GM12878 (cell line): ENCODE measurements at regions not wholly inside any gene's neighbourhood (a gene's known extent, or its start where the extent isn't known, plus 50 kb on each side); places are given as distances from the start of the nearest gene placed in this dataset.

Experiments used
- ATAC-seq: fragments of 200-7000 bp; cut with Tn5 transposase; 3 replicates; pipeline ENCODE4 v1.9.1; 2020; ENCODE audit warnings: mild to moderate bottlenecking, moderate library complexity
- BruUV-seq: library from RNA; stranded (reverse); fragments of 400-500 nt; replicated peaks from 2 replicates; lab custom pipeline; 2021; lab: Mats Ljungman, UMichigan
- CTCF ChIA-PET: fragments of 300-600 bp; sonication (Branson Sonifier 250); formaldehyde crosslinking; extraction: SDS; loops from one replicate; lab custom pipeline; 2021; ENCODE audit warnings: inconsistent platforms; lab: Yijun Ruan, JAX
- POLR2A ChIA-PET: fragments of 350-600 bp; formaldehyde crosslinking; extraction: SDS; loops from one replicate; lab custom pipeline; 2021; ENCODE audit warnings: inconsistent platforms; lab: Charles Lee
- RAD21 ChIA-PET: fragments of 300-600 bp; sonication (Branson Sonifier 250); formaldehyde crosslinking; loops from one replicate; lab custom pipeline; 2023; ENCODE audit warnings: antibody characterized with exemption; ENCODE audit not compliant: unreplicated experiment; lab: Charles Lee
- SMC1A ChIA-PET: fragments of 300-600 bp; sonication (Branson Sonifier 250); formaldehyde crosslinking; loops from one replicate; lab custom pipeline; 2023; ENCODE audit not compliant: unreplicated experiment, uncharacterized antibody; lab: Charles Lee
- DNase-seq: peaks from one replicate; pipeline ENCODE4 v3.0.0-alpha.2; 2011; ENCODE audit warnings: low read depth, low spot score
- FAIRE-seq: peaks from 3 replicates; lab custom pipeline; 2011; peaks lifted over from hg19 to GRCh38; lab: Jason Lieb, UNC
- H2AFZ ChIP-seq: 2 replicates; pipeline ENCODE4 v1.6.0; 2011; ENCODE audit warnings: low read depth, low read length, control low read depth; ENCODE audit not compliant: control insufficient read depth
- H3K27ac ChIP-seq: 2 replicates; pipeline ENCODE4 v1.5.1; 2011; ENCODE audit warnings: control low read depth; ENCODE audit not compliant: control insufficient read depth, insufficient read depth
- H3K27me3 ChIP-seq, 2 experiments: replicated peaks in 1 of 2; 2 replicates each; pipeline versions ENCODE4 v1.6.0 to v1.6.1; 2011; ENCODE audit warnings: low read length in 1 of 2; ENCODE audit not compliant: control insufficient read depth in 2 of 2, insufficient read depth in 2 of 2
- H3K36me3 ChIP-seq, 2 experiments: 2 replicates each; pipeline ENCODE4 v1.5.1; 2011; ENCODE audit warnings: low read length in 1 of 2; ENCODE audit not compliant: control insufficient read depth in 2 of 2, insufficient read depth in 2 of 2
- H3K4me1 ChIP-seq: 2 replicates; pipeline ENCODE4 v1.6.1; 2011; ENCODE audit warnings: mild to moderate bottlenecking, low read length, moderate library complexity, mixed read lengths; ENCODE audit not compliant: control insufficient read depth, insufficient read depth
- H3K4me2 ChIP-seq: 2 replicates; pipeline ENCODE4 v1.6.0; 2011; ENCODE audit warnings: control low read depth; ENCODE audit not compliant: control insufficient read depth, insufficient read depth
- H3K4me3 ChIP-seq: fragments of 200-600 bp; sonication (generic); 2 replicates; pipeline ENCODE4 v1.5.1; 2016
- H3K79me2 ChIP-seq: 2 replicates; pipeline ENCODE4 v1.6.0; 2011; ENCODE audit warnings: low read length; ENCODE audit not compliant: control insufficient read depth, insufficient read depth
- H3K9ac ChIP-seq: 2 replicates; pipeline ENCODE4 v1.8.0; 2011; ENCODE audit warnings: low read length, control low read depth, mixed read lengths; ENCODE audit not compliant: control insufficient read depth, insufficient read depth
- H3K9me3 ChIP-seq: replicated peaks from 3 replicates; pipeline ENCODE4 v1.5.1; 2011; ENCODE audit warnings: mild to moderate bottlenecking, low read length; ENCODE audit not compliant: control insufficient read depth, insufficient read depth
- H4K20me1 ChIP-seq: 2 replicates; pipeline ENCODE4 v1.6.0; 2011; ENCODE audit not compliant: control insufficient read depth, insufficient read depth
- ATF2 ChIP-seq: IDR thresholded peaks from 2 replicates; pipeline ENCODE4 v1.6.1; 2012; ENCODE audit warnings: low read length, inconsistent platforms
- BHLHE40 ChIP-seq, 2 experiments: fragments of 450-650 bp in 1 of 2; IDR thresholded peaks; 2 replicates each; pipeline ENCODE4 v1.6.1; 2011 to 2017; ENCODE audit warnings: low read depth in 2 of 2, borderline replicate concordance in 1 of 2, improper control_type of control experiment in 1 of 2, low read length in 1 of 2, mild to moderate bottlenecking in 1 of 2
- BMI1 ChIP-seq: fragments of 450-650 bp; IDR thresholded peaks from 2 replicates; pipeline ENCODE4 v1.6.1; 2016; ENCODE audit warnings: mild to moderate bottlenecking, moderate library complexity, borderline replicate concordance
- CBX3 ChIP-seq: fragments of 200-600 bp; sonication (generic); IDR thresholded peaks from 2 replicates; pipeline ENCODE4 v1.6.1; 2016; ENCODE audit warnings: low read depth, borderline replicate concordance
- CBX5 ChIP-seq: sonication (generic); IDR thresholded peaks from 2 replicates; pipeline ENCODE4 v1.6.1; 2016; ENCODE audit warnings: low read depth, moderate library complexity, mild to moderate bottlenecking, inconsistent platforms
- E4F1 ChIP-seq: fragments of 450-650 bp; IDR thresholded peaks from 2 replicates; pipeline ENCODE4 v1.6.1; 2018; ENCODE audit warnings: borderline replicate concordance, mild to moderate bottlenecking; ENCODE audit not compliant: partially characterized antibody
- HSF1 ChIP-seq: fragments of 150-350 bp; IDR thresholded peaks from 2 replicates; pipeline ENCODE4 v1.6.1; 2014; ENCODE audit warnings: mild to moderate bottlenecking, low read depth, low read length
- IRF3 ChIP-seq: fragments of 450-650 bp; IDR thresholded peaks from 2 replicates; pipeline ENCODE4 v1.6.1; 2014; ENCODE audit warnings: mild to moderate bottlenecking
- NFYA ChIP-seq: IDR thresholded peaks from 2 replicates; pipeline ENCODE4 v1.6.1; 2011; ENCODE audit warnings: low read depth, mild to moderate bottlenecking, low read length, improper control_type of control experiment, borderline replicate concordance
- NR2C1 ChIP-seq: fragments of 450-650 bp; IDR thresholded peaks from 2 replicates; pipeline ENCODE4 v1.6.1; 2017; ENCODE audit warnings: antibody characterized with exemption, mild to moderate bottlenecking, moderate library complexity
- POLR2AphosphoS5 ChIP-seq: IDR thresholded peaks from 2 replicates; pipeline ENCODE4 v1.6.1; 2011; ENCODE audit warnings: mild to moderate bottlenecking, low read length, inconsistent platforms
- TCF12 ChIP-seq: IDR thresholded peaks from 2 replicates; pipeline ENCODE4 v1.6.1; 2011; ENCODE audit warnings: low read depth, mild to moderate bottlenecking, low read length
- USF1 ChIP-seq: IDR thresholded peaks from 2 replicates; pipeline ENCODE4 v1.6.1; 2011; ENCODE audit warnings: borderline replicate concordance, low read depth, mild to moderate bottlenecking, moderate library complexity, mixed read lengths, low read length; ENCODE audit not compliant: insufficient read depth; ENCODE audit errors: extremely low read length
- ZNF274 ChIP-seq: IDR thresholded peaks from one replicate; pipeline ENCODE4 v1.8.0; 2011; ENCODE audit not compliant: insufficient read length, insufficient read depth
- ZZZ3 ChIP-seq: IDR thresholded peaks from 2 replicates; pipeline ENCODE4 v1.6.1; 2011; ENCODE audit warnings: low read depth; ENCODE audit not compliant: control insufficient read depth, insufficient read length
- WGBS: methylation state at CpG from one replicate; pipeline ENCODE4 v1.1.6; 2016; ENCODE audit warnings: low lambda C conversion rate; ENCODE audit not compliant: insufficient replicate concordance, insufficient coverage; ENCODE audit errors: missing lambda C conversion rate; 5-methylcytosine and 5-hydroxymethylcytosine counted together
- in situ Hi-C: fragments of 300-500 bp; cut with MboI; formaldehyde crosslinking; loops from 9 replicates; pipeline ENCODE4 v1.14.3; 2018; ENCODE audit warnings: mixed read lengths
- intact Hi-C: fragments of 100-400 bp; cut with micrococcal nuclease; formaldehyde crosslinking; loops from one replicate; pipeline ENCODE4 v1.14.2; 2022; ENCODE audit not compliant: unreplicated experiment

GRCh38 chr14:38868399-38869290 lies 234.4 kb downstream of the SEC23A start:
- DNase-seq (no peak), FAIRE-seq (no peak), ATAC-seq (peak; percentile 60)
- ChIA-PET SMC1A (interaction anchor here (1.7 to 2.7 kb wide), 3 partner anchors 147 to 166 kb away, joined by 5 to 11 read pairs (median 5); no protein-coding TSS in a partner anchor), POLR2A (no interaction called here), RAD21 (interaction anchor here (1.0 to 1.8 kb wide), 2 partner anchors 147 to 166 kb away, joined by 5 to 8 read pairs; no protein-coding TSS in a partner anchor), CTCF (interaction anchor here (0.7 to 4.0 kb wide), 14 partner anchors 8 to 960 kb away, joined by 3 to 30 read pairs (median 5); no protein-coding TSS in a partner anchor)
- WGBS = 16% methylated on average over 6 of the region's 6 CpGs
- Histone ChIP-seq H3K36me3 (no peaks in the 10 kb centered on the region), H3K9me3 (no peaks in the 10 kb centered on the region; the same call in 2 of the 3 replicates), H4K20me1 (no peaks in the 10 kb centered on the region), H3K27me3 (no peaks in the 10 kb centered on the region), H2AFZ (no peak overlapping the region), H3K4me3 (no peak overlapping the region), H3K79me2 (no peaks in the 10 kb centered on the region), H3K9ac (no peak overlapping the region), H3K4me1 (no peaks in the 10 kb centered on the region), H3K27ac (no peak overlapping the region), H3K4me2 (no peak overlapping the region)
- intact Hi-C loops = loop anchor here (10.0 kb wide), 1 partner anchor 964 kb away; no protein-coding TSS in a partner anchor
- in situ Hi-C loops = loop anchor here (10.0 kb wide), 1 partner anchor 964 kb away; no protein-coding TSS in a partner anchor
- BruUV-seq = no TSS peak
- TF ChIP-seq TCF12 (no peak), ZZZ3 (no peak), ZNF274 (no peak), POLR2AphosphoS5 (no peak), NFYA (no peak), E4F1 (no peak), CBX5 (no peak), HSF1 (no peak), BHLHE40 (IDR thresholded peaks at IDR 0.05; ENCODE audit: borderline replicate concordance in 1 of 2, low read depth in 2 of 2, low read length in 1 of 2) (no peak), BMI1 (no peak), NR2C1 (no peak), IRF3 (no peak), ATF2 (no peak), CBX3 (no peak), USF1 (no peak)
